Heart right ventricle (tissue), 16 donors: ENCODE measurements at regions not wholly inside any gene's neighbourhood (a gene's known extent, or its start where the extent isn't known, plus 50 kb on each side); places are given as distances from the start of the nearest gene placed in this dataset.
"Not testable (repeated sequence)": the region's sequence is repeated elsewhere in the genome, so short reads cannot be mapped to it uniquely, and the experiment has no call there.

Experiments used
- ATAC-seq, 8 donors: fragments of 200-7000 bp; cut with Tn5 transposase; one replicate each; pipeline ENCODE4 v1.9.1; 2020; ENCODE audit warnings: mild to moderate bottlenecking in 8 of 8, moderate library complexity in 8 of 8, moderate number of reproducible peaks in 1 of 8
- DNase-seq, 2 donors: peaks; one replicate each; pipeline ENCODE4 v3.0.0-alpha.2; 2020
- H3K27ac ChIP-seq, 10 donors: fragments of 200-600 bp; sonication (generic) in 2 of 10; one replicate each; pipeline versions ENCODE4 v1.5.0 to v1.8.0; 2020 to 2022; ENCODE audit warnings: mild to moderate bottlenecking in 3 of 10
- H3K27me3 ChIP-seq, 7 donors: fragments of 200-600 bp; one replicate each; pipeline ENCODE4 v1.8.0; 2021 to 2022; ENCODE audit warnings: mild to moderate bottlenecking in 2 of 7
- H3K36me3 ChIP-seq, 9 donors: fragments of 200-600 bp; sonication (generic) in 1 of 9; one replicate each; pipeline versions ENCODE4 v1.5.0 to v1.8.0; 2020 to 2022; ENCODE audit warnings: mild to moderate bottlenecking in 2 of 9
- H3K4me1 ChIP-seq, 9 donors: fragments of 200-600 bp; sonication (generic) in 1 of 9; one replicate each; pipeline versions ENCODE4 v1.5.0 to v1.8.0; 2020 to 2022; ENCODE audit warnings: mild to moderate bottlenecking in 4 of 9
- H3K4me3 ChIP-seq, 10 donors: fragments of 200-600 bp; sonication (generic) in 2 of 10; one replicate each; pipeline versions ENCODE4 v1.5.0 to v1.8.0; 2020 to 2022; ENCODE audit warnings: mild to moderate bottlenecking in 7 of 10, moderate library complexity in 2 of 10
- H3K9me3 ChIP-seq, 11 donors: fragments of 200-600 bp in 10 of 11; sonication (generic) in 2 of 11; one replicate each; pipeline versions ENCODE4 v1.5.0 to v1.8.0; 2013 to 2022; ENCODE audit warnings: mild to moderate bottlenecking in 2 of 11, control low read depth in 1 of 11, moderate library complexity in 1 of 11
- WGBS, 2 donors: extraction: QIAGEN DNeasy Blood & Tissue Kit; methylation state at CpG; one replicate each; pipeline ENCODE4 v1.1.7; 2013; ENCODE audit warnings: inconsistent platforms in 1 of 2; 5-methylcytosine and 5-hydroxymethylcytosine counted together
- intact Hi-C, 10 donors: fragments of 100-400 bp; cut with DNase I; formaldehyde crosslinking; loops; one replicate each; pipeline versions ENCODE4 v1.11.1 to v1.14.2; 2022
- TF ChIP-seq, protein P1 (sequence below), 9 donors: fragments of 200-600 bp; sonication (generic) in 2 of 9; IDR thresholded peaks; one replicate each; pipeline versions ENCODE4 v1.5.0 to v1.8.0; 2021 to 2022; ENCODE audit warnings: antibody characterized with exemption in 9 of 9, mild to moderate bottlenecking in 5 of 9, moderate library complexity in 1 of 9
- donor health status: Arrhythmogenic right ventricular cardiomyopathy.
- donor health status: ischemic (EF 13 %, LVEDD 7.1; RV severe dilation, severe dysfunction).
- donor health status: healthy with polysubstance abuse.
- donor health status: DM: no; HTN: yes; CAD: no.
- donor health status: DM: no; HTN: no; CAD: no.
- donor health status: ischemic (EF 25% LVEDD 6.9; RV normal size, moderate dysfunction).
- donor health status: ischemic (EF 25% LVEDD 5.7; RV mildly dilated, moderate dysfunction).
- donor health status: healthy.
- donor health status: DM: yes; HTN: yes; CAD: no.
- donor health status: Ischemic cardiomyopathy.
- donor health status: ischemic (EF 35%, LVEDD 5.7; RV mildly dilated, moderate dysfunction).
- donor health status: nonischemic (EF 11% LVEDD 7.7; RV severe dilation, severe dysfunction).
- donor health status: DM: yes; HTN: yes; CAD: no.
- donor health status: PGD.
- donor health status: ischemic (EF 29% LVEDD 5.4; RV normal size, mild dysfunction).
- donor health status: nonischemic (EF 23%, LVEDD 6.1; RV moderate dilation, normal function).

- H3K4me3 ChIP-seq: no peak overlapping the region
- TF ChIP-seq, protein P1, sequence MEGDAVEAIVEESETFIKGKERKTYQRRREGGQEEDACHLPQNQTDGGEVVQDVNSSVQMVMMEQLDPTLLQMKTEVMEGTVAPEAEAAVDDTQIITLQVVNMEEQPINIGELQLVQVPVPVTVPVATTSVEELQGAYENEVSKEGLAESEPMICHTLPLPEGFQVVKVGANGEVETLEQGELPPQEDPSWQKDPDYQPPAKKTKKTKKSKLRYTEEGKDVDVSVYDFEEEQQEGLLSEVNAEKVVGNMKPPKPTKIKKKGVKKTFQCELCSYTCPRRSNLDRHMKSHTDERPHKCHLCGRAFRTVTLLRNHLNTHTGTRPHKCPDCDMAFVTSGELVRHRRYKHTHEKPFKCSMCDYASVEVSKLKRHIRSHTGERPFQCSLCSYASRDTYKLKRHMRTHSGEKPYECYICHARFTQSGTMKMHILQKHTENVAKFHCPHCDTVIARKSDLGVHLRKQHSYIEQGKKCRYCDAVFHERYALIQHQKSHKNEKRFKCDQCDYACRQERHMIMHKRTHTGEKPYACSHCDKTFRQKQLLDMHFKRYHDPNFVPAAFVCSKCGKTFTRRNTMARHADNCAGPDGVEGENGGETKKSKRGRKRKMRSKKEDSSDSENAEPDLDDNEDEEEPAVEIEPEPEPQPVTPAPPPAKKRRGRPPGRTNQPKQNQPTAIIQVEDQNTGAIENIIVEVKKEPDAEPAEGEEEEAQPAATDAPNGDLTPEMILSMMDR (IDR thresholded peaks at IDR 0.05): no peak
- intact Hi-C loops: loop anchor here in 9 of 10 donors (5.0 to 10.0 kb wide), 9 partner anchors 44 to 317 kb away; partner anchors contain the start of gene ANKH (in 2 of the 9)
- no peak overlapping the region for H3K27ac ChIP-seq
- ATAC-seq: no peak
- H3K36me3 ChIP-seq: no peaks in the 10 kb centered on the region
- no peak for DNase-seq
- peaks cover 0 to 10% (median 0%) of the 10 kb centered on the region in 11 donors for H3K9me3 ChIP-seq
- 90 to 91% methylated on average over 2 of the region's 2 CpGs for WGBS, 2 donors
- H3K27me3 ChIP-seq: no peaks in the 10 kb centered on the region
- peaks cover 0 to 51% (median 21%) of the 10 kb centered on the region in 9 donors for H3K4me1 ChIP-seq
Observed at GRCh38 chr5:15001517-15001916, 129.9 kb upstream of the ANKH start.

DNA sequence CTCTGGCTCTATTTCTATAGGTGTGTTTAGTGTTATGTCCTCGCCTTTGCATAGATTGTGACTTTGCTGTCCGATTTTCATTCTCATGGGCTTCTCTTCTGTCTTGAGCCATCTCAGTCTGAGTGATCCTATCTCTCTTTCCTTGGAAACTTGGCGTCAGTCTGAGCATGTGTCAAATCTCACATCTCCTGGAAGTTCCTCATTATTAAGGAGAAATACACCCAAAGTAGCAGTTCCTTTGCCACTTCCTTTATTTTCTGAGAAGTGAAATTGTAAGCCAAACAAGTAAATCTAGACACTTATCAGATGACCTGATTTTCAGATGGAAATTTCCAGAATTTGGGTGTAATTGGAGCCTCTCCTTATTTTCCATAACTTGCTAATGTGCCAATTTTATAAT is 126.9 kb upstream of the ANKH start:
- DNase-seq: no peak
- TF ChIP-seq, protein P1 (IDR thresholded peaks at IDR 0.05): no peak
- intact Hi-C loops: loop anchor here in 2 of 10 donors (5.0 kb wide), 2 partner anchors 41 to 46 kb away; no protein-coding TSS in a partner anchor
- H3K27me3 ChIP-seq: no peaks in the 10 kb centered on the region
- H3K9me3 ChIP-seq: peaks cover 0 to 10% (median 0%) of the 10 kb centered on the region in 11 donors
- 77 to 86% methylated on average over 3 of the region's 3 CpGs for WGBS, 2 donors
- H3K4me1 ChIP-seq: peaks cover 0 to 44% (median 8%) of the 10 kb centered on the region in 9 donors
- H3K36me3 ChIP-seq: no peaks in the 10 kb centered on the region
- ATAC-seq: peak in 3 of 8 donors; percentile 21 to 60 (median 41)
- H3K27ac ChIP-seq: no peak overlapping the region
- H3K4me3 ChIP-seq: no peak overlapping the region

GRCh38 chr5:14996997-14997396 is 125.4 kb upstream of the ANKH start:
- intact Hi-C loops: loop anchor here in 2 of 10 donors (5.0 kb wide), 2 partner anchors 40 to 45 kb away; no protein-coding TSS in a partner anchor
- WGBS, 2 donors: 77 to 85% methylated on average over 3 of the region's 3 CpGs
- H3K36me3 ChIP-seq: no peaks in the 10 kb centered on the region

GRCh38 chr5:14995229-14995628 is 123.7 kb upstream of the ANKH start:
- Histone ChIP-seq H3K4me3 (no peak overlapping the region), H3K4me1 (peaks cover 0 to 30% (median 0%) of the 10 kb centered on the region in 9 donors), H3K36me3 (no peaks in the 10 kb centered on the region), H3K9me3 (peaks cover 0 to 10% (median 0%) of the 10 kb centered on the region in 11 donors), H3K27ac (no peak overlapping the region), H3K27me3 (no peaks in the 10 kb centered on the region)
- intact Hi-C loops: loop anchor here in 2 of 10 donors (5.0 kb wide), 2 partner anchors 38 to 43 kb away; no protein-coding TSS in a partner anchor
- TF ChIP-seq, protein P1 (IDR thresholded peaks at IDR 0.05): no peak
- DNase-seq (no peak), ATAC-seq (no peak)
- 82 to 88% methylated on average over 4 of the region's 4 CpGs for WGBS, 2 donors

More at GRCh38 chr5:14996997-14997396, 125.4 kb upstream of the ANKH start:
- Histone ChIP-seq H3K27me3 (no peaks in the 10 kb centered on the region), H3K27ac (no peak overlapping the region), H3K4me1 (peaks cover 0 to 39% (median 0%) of the 10 kb centered on the region in 9 donors), H3K4me3 (no peak overlapping the region), H3K9me3 (peaks cover 0 to 10% (median 0%) of the 10 kb centered on the region in 11 donors)
- ATAC-seq (no peak), DNase-seq (no peak)
- TF ChIP-seq, protein P1 (IDR thresholded peaks at IDR 0.05): no peak

DNA sequence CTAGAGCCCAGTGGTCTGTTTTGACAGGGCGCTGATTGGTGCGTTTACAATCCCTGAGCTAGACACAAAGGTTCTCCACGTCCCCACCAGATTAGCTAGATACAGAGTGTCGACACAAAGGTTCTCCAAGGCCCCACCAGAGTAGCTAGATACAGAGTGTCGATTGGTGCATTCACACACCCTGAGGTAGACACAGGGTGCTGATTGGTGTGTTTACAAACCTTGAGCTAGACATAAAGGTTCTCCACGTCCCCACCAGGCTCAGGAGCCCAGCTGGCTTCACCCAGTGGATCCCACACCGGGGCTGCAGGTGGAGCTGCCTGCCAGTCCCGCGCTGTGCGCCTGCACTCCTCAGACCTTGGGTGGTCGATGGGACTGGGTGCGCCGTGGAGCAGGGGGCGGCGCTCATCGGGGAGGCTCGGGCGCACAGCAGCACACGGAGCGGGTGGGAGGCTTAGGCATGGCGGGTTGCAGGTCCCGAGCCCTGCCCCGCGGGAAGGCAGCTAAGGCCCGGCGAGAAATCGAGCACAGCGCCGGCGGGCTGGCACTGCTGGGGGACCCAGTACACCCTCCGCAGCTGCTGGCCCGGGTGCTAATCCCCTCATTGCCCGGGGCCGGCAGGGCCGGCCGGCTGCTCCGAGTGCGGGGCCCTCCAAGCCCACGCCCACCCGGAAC is 122.0 kb upstream of the ANKH start:
- H3K27me3 ChIP-seq, H3K36me3 ChIP-seq, DNase-seq, H3K9me3 ChIP-seq, H3K27ac ChIP-seq, intact Hi-C loops, ATAC-seq: not testable (repeated sequence)
- H3K4me1 ChIP-seq: peaks cover 0 to 20% (median 0%) of the 10 kb centered on the region in 9 donors
- WGBS, 2 donors: 89 to 90% methylated on average over 32 to 40 of the region's 40 CpGs
- H3K4me3 ChIP-seq: peak overlapping the region in 1 of 10 donors; percentile 52

- WGBS, 2 donors: 79 to 84% methylated on average over 28 of the region's 28 CpGs
- H3K36me3 ChIP-seq, H3K9me3 ChIP-seq, H3K27me3 ChIP-seq, intact Hi-C loops, DNase-seq: not testable (repeated sequence)
- ATAC-seq: peak in 1 of 8 donors; percentile 38
- Histone ChIP-seq H3K27ac (peak overlapping the region in 1 of 10 donors; percentile 53), H3K4me1 (peaks cover 0 to 15% (median 0%) of the 10 kb centered on the region in 9 donors), H3K4me3 (peak overlapping the region in 4 of 10 donors; percentile 5 to 52 (median 18))
Observed at GRCh38 chr5:14992751-14993458, 121.3 kb upstream of the ANKH start.
